Gastrocnemius medialis (tissue), 4 donors: ENCODE measurements at regions not wholly inside any gene's neighbourhood (a gene's known extent, or its start where the extent isn't known, plus 50 kb on each side); places are given as distances from the start of the nearest gene placed in this dataset.

ENCODE experiments used
- ATAC-seq, 2 donors: fragments of 150-250 bp; one replicate each; pipeline ENCODE4 v1.9.1; 2016
- DNase-seq, 2 donors: peaks; one replicate each; pipeline ENCODE4 v3.0.0-alpha.2; 2019
- H3K27ac ChIP-seq, 4 donors: fragments of 200-600 bp; sonication (generic); 1 replicate in 1 of 4; 2 replicates in 3 of 4; pipeline ENCODE4 v1.5.1; 2016 to 2018; ENCODE audit warnings: mild to moderate bottlenecking in 2 of 4, moderate library complexity in 1 of 4
- H3K27me3 ChIP-seq, 3 donors: fragments of 200-600 bp; sonication (generic) in 2 of 3; 1 replicate in 1 of 3; 2 replicates in 2 of 3; pipeline versions ENCODE4 v1.5.1 to v1.6.0; 2016 to 2019; ENCODE audit warnings: mild to moderate bottlenecking in 1 of 3, moderate library complexity in 1 of 3
- H3K36me3 ChIP-seq, 2 donors: fragments of 200-600 bp; sonication (generic) in 1 of 2; one replicate each; pipeline ENCODE4 v1.5.1; 2017 to 2018
- H3K4me1 ChIP-seq, 2 donors: fragments of 200-600 bp; sonication (generic) in 1 of 2; one replicate each; pipeline ENCODE4 v1.5.1; 2016 to 2017; ENCODE audit warnings: mild to moderate bottlenecking in 2 of 2
- H3K4me3 ChIP-seq, 4 donors: fragments of 200-600 bp; sonication (generic) in 3 of 4; 1 replicate in 1 of 4; 2 replicates in 3 of 4; pipeline ENCODE4 v1.5.1; 2016 to 2019; ENCODE audit warnings: mild to moderate bottlenecking in 2 of 4
- H3K9me3 ChIP-seq, 3 donors: fragments of 200-600 bp; sonication (generic) in 2 of 3; 1 replicate in 1 of 3; 2 replicates in 2 of 3; pipeline ENCODE4 v1.5.1; 2016 to 2019
- CTCF ChIP-seq, 5 experiments: fragments of 450-650 bp in 3 of 5; fragments of 200-600 bp in 2 of 5; sonication (generic) in 2 of 5; IDR thresholded peaks in 4 of 5; conservative IDR thresholded peaks in 1 of 5; 1 replicate in 4 of 5; 2 replicates in 1 of 5; pipeline ENCODE4 v1.5.1; 2016 to 2019; ENCODE audit warnings: antibody characterized with exemption in 5 of 5, mild to moderate bottlenecking in 3 of 5, moderate library complexity in 3 of 5
- POLR2A ChIP-seq, 2 donors: fragments of 450-650 bp; IDR thresholded peaks; one replicate each; pipeline ENCODE4 v1.6.1; 2017; ENCODE audit warnings: antibody characterized with exemption in 2 of 2, mild to moderate bottlenecking in 2 of 2, moderate library complexity in 2 of 2
- in situ Hi-C, 4 donors: fragments of 200-750 bp; cut with MboI; loops; one replicate each; pipeline versions ENCODE4 v1.15.0 to v1.8.0; 2017; ENCODE audit warnings: low sequenced_read_pairs in 4 of 4
- intact Hi-C: fragments of 100-400 bp; cut with DNase I; formaldehyde crosslinking; loops from one replicate; pipeline ENCODE4 v1.15.1; 2023; ENCODE audit warnings: low total_unique reads

- DNase-seq (no peak), ATAC-seq (no peak)
- TF ChIP-seq CTCF (IDR thresholded peaks at IDR 0.05 in 4 of 5, conservative IDR thresholded peaks at IDR 0.05 in 1 of 5) (no peak), POLR2A (IDR thresholded peaks at IDR 0.05) (no peak)
- Histone ChIP-seq H3K9me3 (no peaks in the 10 kb centered on the region), H3K27me3 (no peaks in the 10 kb centered on the region), H3K4me1 (peaks cover 5 to 9% of the 10 kb centered on the region in 2 donors), H3K36me3 (no peaks in the 10 kb centered on the region), H3K4me3 (no peak overlapping the region), H3K27ac (no peak overlapping the region)
- intact Hi-C loops (no loop called here), in situ Hi-C loops (no loop called here)
Observed at GRCh38 chr3:4223777-4224176, 79.4 kb upstream of the SETMAR start.

GRCh38 chr3:4224331-4224730, 78.8 kb upstream of the SETMAR start:
- peaks cover 5 to 9% of the 10 kb centered on the region in 2 donors for H3K4me1 ChIP-seq
- no peak for TF ChIP-seq CTCF (IDR thresholded peaks at IDR 0.05 in 4 of 5, conservative IDR thresholded peaks at IDR 0.05 in 1 of 5)
- TF ChIP-seq POLR2A (IDR thresholded peaks at IDR 0.05): no peak
- no peaks in the 10 kb centered on the region for H3K36me3 ChIP-seq
- H3K27me3 ChIP-seq: no peaks in the 10 kb centered on the region
- H3K4me3 ChIP-seq: no peak overlapping the region
- ATAC-seq (no peak), DNase-seq (no peak)
- no peak overlapping the region for H3K27ac ChIP-seq
- intact Hi-C loops (no loop called here), in situ Hi-C loops (no loop called here)
- H3K9me3 ChIP-seq: no peaks in the 10 kb centered on the region

GRCh38 chr3:4225005-4225471, 78.1 kb upstream of the SETMAR start:
- in situ Hi-C loops (no loop called here), intact Hi-C loops (no loop called here)
- ATAC-seq (no peak), DNase-seq (no peak)
- no peaks in the 10 kb centered on the region for H3K9me3 ChIP-seq
- no peak overlapping the region for H3K27ac ChIP-seq
- H3K4me3 ChIP-seq: no peak overlapping the region
- H3K36me3 ChIP-seq: no peaks in the 10 kb centered on the region
- TF ChIP-seq POLR2A (IDR thresholded peaks at IDR 0.05) (no peak), CTCF (IDR thresholded peaks at IDR 0.05 in 4 of 5, conservative IDR thresholded peaks at IDR 0.05 in 1 of 5) (no peak)
- H3K4me1 ChIP-seq: peaks cover 5 to 9% of the 10 kb centered on the region in 2 donors
- H3K27me3 ChIP-seq: no peaks in the 10 kb centered on the region

- in situ Hi-C loops (no loop called here), intact Hi-C loops (no loop called here)
- no peaks in the 10 kb centered on the region for H3K36me3 ChIP-seq
- ATAC-seq (no peak), DNase-seq (no peak)
- no peak overlapping the region for H3K27ac ChIP-seq
- H3K9me3 ChIP-seq: no peaks in the 10 kb centered on the region
- peaks cover 0 to 7% of the 10 kb centered on the region in 2 donors for H3K4me1 ChIP-seq
- TF ChIP-seq CTCF (IDR thresholded peaks at IDR 0.05 in 4 of 5, conservative IDR thresholded peaks at IDR 0.05 in 1 of 5) (no peak), POLR2A (IDR thresholded peaks at IDR 0.05) (no peak)
- H3K27me3 ChIP-seq: no peaks in the 10 kb centered on the region
- no peak overlapping the region for H3K4me3 ChIP-seq
Observed at GRCh38 chr3:4228295-4228694, 74.9 kb upstream of the SETMAR start.

GRCh38 chr3:4231041-4231440, 72.1 kb upstream of the SETMAR start:
- Histone ChIP-seq H3K9me3 (no peaks in the 10 kb centered on the region), H3K4me1 (peaks cover 0 to 7% of the 10 kb centered on the region in 2 donors), H3K36me3 (no peaks in the 10 kb centered on the region), H3K27ac (no peak overlapping the region), H3K4me3 (no peak overlapping the region), H3K27me3 (no peaks in the 10 kb centered on the region)
- DNase-seq: no peak
- TF ChIP-seq CTCF (IDR thresholded peaks at IDR 0.05 in 4 of 5, conservative IDR thresholded peaks at IDR 0.05 in 1 of 5) (no peak), POLR2A (IDR thresholded peaks at IDR 0.05) (no peak)
- in situ Hi-C loops: no loop called here
- intact Hi-C loops: no loop called here
- ATAC-seq: no peak
